Activated naive CD8-positive, alpha-beta T cell treated with anti-CD3 and anti-CD28 coated beads for 36 hours (primary cell): ENCODE measurements at regions not wholly inside any gene's neighbourhood (a gene's known extent, or its start where the extent isn't known, plus 50 kb on each side); places are given as distances from the start of the nearest gene placed in this dataset.

Experiments used
- DNase-seq: peaks from one replicate; pipeline ENCODE4 v3.0.0; 2021
- H3K27ac Mint-ChIP-seq: one replicate; pipeline ENCODE4 v1.8.0; 2022; ENCODE audit warnings: mild to moderate bottlenecking, moderate library complexity, mixed read lengths
- H3K27me3 Mint-ChIP-seq: one replicate; pipeline ENCODE4 v1.8.0; 2022; ENCODE audit warnings: mild to moderate bottlenecking, mixed read lengths
- H3K36me3 Mint-ChIP-seq: one replicate; pipeline ENCODE4 v1.8.0; 2021; ENCODE audit warnings: mild to moderate bottlenecking, mixed read lengths
- H3K4me1 Mint-ChIP-seq: one replicate; pipeline ENCODE4 v1.8.0; 2021; ENCODE audit warnings: mixed read lengths
- H3K4me3 Mint-ChIP-seq: one replicate; pipeline ENCODE4 v1.8.0; 2022; ENCODE audit warnings: mild to moderate bottlenecking, moderate library complexity, mixed read lengths
- H3K9me3 Mint-ChIP-seq: one replicate; pipeline ENCODE4 v1.8.0; 2022; ENCODE audit warnings: mixed read lengths

GRCh38 chr1:234989479-234990327 is 138.9 kb downstream of the TOMM20 start:
- peaks cover 66% of the 10 kb centered on the region for H3K4me1 Mint-ChIP-seq
- H3K36me3 Mint-ChIP-seq = peaks cover 24% of the 10 kb centered on the region
- no peak overlapping the region for H3K4me3 Mint-ChIP-seq
- DNase-seq = no peak
- H3K27me3 Mint-ChIP-seq = no peaks in the 10 kb centered on the region
- H3K27ac Mint-ChIP-seq = peak overlapping the region; percentile 96
- peaks cover 8% of the 10 kb centered on the region for H3K9me3 Mint-ChIP-seq

GRCh38 chr1:234989019-234989418 is 139.6 kb downstream of the TOMM20 start:
- Mint-ChIP-seq H3K27me3 (no peaks in the 10 kb centered on the region), H3K4me1 (peaks cover 66% of the 10 kb centered on the region), H3K27ac (peak overlapping the region; percentile 96), H3K4me3 (peak overlapping the region; percentile 11), H3K9me3 (peaks cover 9% of the 10 kb centered on the region), H3K36me3 (peaks cover 30% of the 10 kb centered on the region)
- no peak for DNase-seq

DNA sequence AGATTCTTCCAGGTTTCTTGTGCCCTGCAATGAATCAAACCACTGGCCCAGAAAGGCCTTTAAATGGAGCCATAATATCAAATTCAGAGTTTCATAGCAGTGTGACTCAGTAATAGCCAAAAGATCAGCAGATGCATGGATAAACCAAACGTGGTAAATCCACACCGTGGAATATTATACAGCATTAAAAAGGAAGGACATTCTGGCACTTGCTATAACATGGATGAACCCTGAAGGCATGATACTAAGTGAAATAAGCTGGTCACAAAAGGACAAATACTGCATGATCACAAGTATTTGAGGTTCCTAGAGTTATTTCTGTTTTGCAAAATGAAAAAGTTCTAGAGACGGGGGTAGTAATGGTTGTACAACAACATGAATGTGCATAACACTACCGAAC is 140.1 kb downstream of the TOMM20 start:
- Mint-ChIP-seq H3K4me1 (peaks cover 70% of the 10 kb centered on the region), H3K9me3 (peaks cover 9% of the 10 kb centered on the region), H3K36me3 (peaks cover 31% of the 10 kb centered on the region), H3K4me3 (no peak overlapping the region), H3K27me3 (no peaks in the 10 kb centered on the region), H3K27ac (peak overlapping the region; percentile 96)
- no peak for DNase-seq

DNA sequence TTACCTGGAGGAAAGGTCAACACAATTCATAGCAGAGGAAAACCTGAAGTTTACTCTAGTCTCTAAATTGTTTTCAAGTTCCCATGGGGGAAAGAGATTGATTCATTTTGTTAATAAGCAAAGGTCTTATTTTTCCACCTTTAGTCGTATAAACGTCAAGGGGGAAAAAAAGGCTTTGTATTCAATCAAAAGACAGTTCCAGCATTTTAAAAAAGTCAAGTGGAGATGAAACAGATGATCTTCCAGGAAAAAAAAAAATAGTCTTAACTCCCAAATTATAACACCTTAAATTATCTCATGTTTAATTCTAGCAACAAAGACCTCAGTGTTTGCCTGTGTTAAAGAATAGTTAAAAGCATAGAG is 140.5 kb downstream of the TOMM20 start:
- peaks cover 70% of the 10 kb centered on the region for H3K4me1 Mint-ChIP-seq

DNA sequence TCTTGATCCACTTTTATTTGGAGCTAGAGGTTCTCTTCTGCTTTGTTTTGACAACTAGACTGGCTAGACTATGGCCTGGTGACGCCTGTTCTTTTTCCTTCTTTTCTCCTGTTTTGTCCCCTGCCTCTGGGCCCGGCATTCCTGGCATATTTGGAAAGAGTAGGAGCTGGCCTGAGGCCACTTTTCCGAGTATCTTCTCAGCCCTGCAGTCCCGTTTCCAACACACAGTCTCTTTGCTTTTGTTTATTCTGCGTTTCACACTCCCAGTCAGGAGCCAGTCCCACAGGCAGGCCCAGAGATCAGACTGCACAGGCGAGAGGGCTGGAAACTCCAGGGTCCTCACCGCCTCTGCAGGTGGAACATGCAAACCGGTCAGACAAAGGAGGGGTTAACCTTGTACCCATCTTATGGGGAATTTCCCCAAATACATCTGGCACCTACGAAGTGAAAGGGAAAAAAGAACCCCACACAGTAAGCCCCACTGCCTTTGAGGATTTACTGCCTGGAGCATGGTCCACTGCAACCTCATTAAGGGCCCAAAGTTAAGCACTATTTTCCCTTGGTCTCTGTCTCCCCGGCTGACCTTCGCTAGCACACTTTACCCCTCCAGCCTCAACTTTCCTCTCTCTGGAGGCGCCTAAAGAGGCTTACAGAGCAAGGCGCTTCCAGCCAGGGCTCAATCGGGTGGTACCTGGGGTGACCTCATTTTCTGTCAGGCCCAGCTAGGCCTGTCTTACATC is 141.1 kb downstream of the TOMM20 start:
- Mint-ChIP-seq H3K27me3 (no peaks in the 10 kb centered on the region), H3K36me3 (peaks cover 31% of the 10 kb centered on the region), H3K4me1 (peaks cover 68% of the 10 kb centered on the region), H3K27ac (peak overlapping the region; percentile 96), H3K9me3 (peaks cover 9% of the 10 kb centered on the region), H3K4me3 (peak overlapping the region; percentile 67)
- DNase-seq = peak; percentile 70

More for the DNA sequence above, 140.5 kb downstream of the TOMM20 start:
- H3K27me3 Mint-ChIP-seq = no peaks in the 10 kb centered on the region
- peak overlapping the region; percentile 96 for H3K27ac Mint-ChIP-seq
- H3K4me3 Mint-ChIP-seq = no peak overlapping the region
- no peak for DNase-seq
- peaks cover 31% of the 10 kb centered on the region for H3K36me3 Mint-ChIP-seq
- peaks cover 9% of the 10 kb centered on the region for H3K9me3 Mint-ChIP-seq

GRCh38 chr1:234986750-234987414 is 141.8 kb downstream of the TOMM20 start:
- H3K27me3 Mint-ChIP-seq = no peaks in the 10 kb centered on the region
- H3K27ac Mint-ChIP-seq = peak overlapping the region; percentile 96
- no peak for DNase-seq
- H3K9me3 Mint-ChIP-seq = peaks cover 9% of the 10 kb centered on the region
- peaks cover 31% of the 10 kb centered on the region for H3K36me3 Mint-ChIP-seq
- no peak overlapping the region for H3K4me3 Mint-ChIP-seq
- peaks cover 67% of the 10 kb centered on the region for H3K4me1 Mint-ChIP-seq

DNA sequence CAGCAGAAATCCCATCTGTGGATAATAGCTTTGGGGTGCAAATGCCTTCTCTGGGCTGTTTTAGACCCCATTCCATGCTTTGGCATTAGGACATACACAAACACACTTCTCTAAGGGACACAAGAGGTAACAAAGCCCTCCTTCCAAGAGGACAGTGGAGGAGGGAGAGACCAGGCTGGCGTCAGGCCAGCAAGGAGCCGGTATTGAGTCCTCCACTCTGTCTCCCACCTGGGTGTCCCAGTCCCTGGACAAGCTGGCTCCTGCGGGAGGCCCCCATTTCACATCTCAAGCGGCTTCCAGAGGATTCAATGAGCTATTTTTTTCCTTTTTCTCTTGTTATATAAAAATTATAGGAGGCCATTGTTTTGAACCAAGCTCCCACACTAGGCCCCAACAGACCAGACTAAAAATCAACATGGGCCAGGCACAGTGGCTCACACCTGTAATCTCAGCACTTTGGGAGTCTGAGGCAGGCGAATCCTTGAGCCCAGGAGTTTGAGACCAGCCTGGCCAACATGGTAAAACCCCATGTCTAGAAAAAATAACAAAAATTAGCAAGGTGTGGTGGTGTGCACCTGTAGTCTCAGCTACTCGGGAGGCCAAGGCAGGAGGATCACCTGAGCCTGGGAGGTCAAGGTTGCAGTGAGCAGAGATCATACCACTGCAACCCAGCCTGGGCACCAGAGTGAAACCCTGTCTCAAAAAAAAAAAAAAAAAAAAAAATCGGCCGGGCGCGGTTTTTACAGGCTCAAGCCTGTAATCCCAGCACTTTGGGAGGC is 142.9 kb downstream of the TOMM20 start:
- H3K4me3 Mint-ChIP-seq = no peak overlapping the region
- H3K36me3 Mint-ChIP-seq = peaks cover 31% of the 10 kb centered on the region
- H3K9me3 Mint-ChIP-seq = peaks cover 7% of the 10 kb centered on the region
- no peak for DNase-seq
- H3K27ac Mint-ChIP-seq = peak overlapping the region; percentile 96
- peaks cover 69% of the 10 kb centered on the region for H3K4me1 Mint-ChIP-seq
- H3K27me3 Mint-ChIP-seq = no peaks in the 10 kb centered on the region

DNA sequence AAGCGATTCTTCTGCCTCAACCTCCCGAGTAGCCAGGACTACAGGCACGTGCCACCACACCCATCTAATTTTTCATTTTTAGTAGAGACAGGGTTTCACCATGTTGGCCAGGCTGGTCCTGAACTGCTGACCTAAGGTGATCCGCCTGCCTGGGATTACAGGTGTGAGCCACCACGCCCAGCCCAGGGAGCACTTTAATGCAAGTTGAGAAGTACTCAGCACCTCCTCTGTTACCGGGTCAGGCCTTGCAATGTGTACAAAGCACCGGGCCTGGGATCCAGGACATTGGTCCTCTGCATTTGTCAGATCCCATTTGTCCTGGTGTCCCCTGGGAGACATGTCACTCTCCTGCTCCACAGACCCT is 143.6 kb downstream of the TOMM20 start:
- Mint-ChIP-seq H3K4me3 (no peak overlapping the region), H3K27me3 (no peaks in the 10 kb centered on the region), H3K4me1 (peaks cover 69% of the 10 kb centered on the region), H3K9me3 (peaks cover 7% of the 10 kb centered on the region), H3K36me3 (peaks cover 35% of the 10 kb centered on the region), H3K27ac (peak overlapping the region; percentile 25)
- no peak for DNase-seq

DNA sequence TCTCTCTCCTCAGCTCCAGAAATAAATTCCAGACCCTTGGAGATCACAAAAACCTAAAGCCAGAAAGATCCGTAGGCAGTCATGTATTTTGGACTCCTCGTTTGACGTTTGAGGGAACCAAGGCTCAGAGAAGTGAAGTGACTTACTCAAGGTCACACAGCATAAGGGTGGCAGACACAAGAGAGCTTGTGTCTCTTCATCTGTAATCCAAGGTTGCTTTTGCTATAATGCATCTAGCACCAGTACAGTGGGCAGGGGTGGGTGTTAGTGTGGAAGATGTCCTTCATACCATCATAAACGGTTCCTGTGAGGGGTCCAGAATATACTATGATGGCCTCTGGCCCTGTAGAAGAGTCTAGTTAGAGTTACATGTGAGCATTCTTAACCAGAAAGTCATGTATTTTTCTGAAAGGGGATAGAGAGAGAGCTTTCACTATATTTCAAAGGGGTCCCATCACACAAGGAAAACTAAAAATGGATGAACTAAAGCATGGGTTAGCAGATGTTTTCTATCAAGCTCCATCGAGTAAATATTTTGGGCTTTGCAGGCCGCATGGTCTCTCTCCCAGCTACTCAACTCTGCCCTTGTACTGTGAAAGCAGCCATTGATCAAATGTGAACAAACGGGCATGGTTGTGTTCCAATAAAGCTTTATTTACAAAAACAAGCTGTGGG is 144.9 kb downstream of the TOMM20 start:
- DNase-seq = no peak
- Mint-ChIP-seq H3K9me3 (peaks cover 6% of the 10 kb centered on the region), H3K27ac (peak overlapping the region; percentile 78), H3K4me1 (peaks cover 71% of the 10 kb centered on the region), H3K4me3 (no peak overlapping the region), H3K27me3 (no peaks in the 10 kb centered on the region), H3K36me3 (peaks cover 40% of the 10 kb centered on the region)

DNA sequence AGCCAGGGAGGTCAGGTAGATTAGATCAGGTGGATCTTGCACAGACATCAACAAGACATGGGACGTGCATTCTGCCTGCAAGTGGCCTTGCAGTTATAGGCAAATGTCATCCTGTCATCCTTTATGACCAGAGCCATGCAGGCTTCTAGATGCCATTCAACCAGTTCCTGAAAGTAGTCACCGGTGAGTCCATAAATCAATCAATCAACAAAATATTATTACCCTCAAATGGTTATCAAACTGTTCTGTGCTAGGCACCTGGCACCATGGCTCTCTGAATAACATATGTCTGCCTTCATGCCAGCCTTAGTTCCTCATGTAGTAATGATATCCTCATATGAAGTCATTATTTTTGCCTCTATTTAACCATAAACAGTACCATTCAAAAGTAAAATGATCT is 146.9 kb downstream of the TOMM20 start:
- Mint-ChIP-seq H3K9me3 (peaks cover 3% of the 10 kb centered on the region), H3K27me3 (no peaks in the 10 kb centered on the region), H3K36me3 (peaks cover 31% of the 10 kb centered on the region), H3K4me3 (no peak overlapping the region), H3K4me1 (peaks cover 67% of the 10 kb centered on the region), H3K27ac (peak overlapping the region; percentile 93)
- DNase-seq = no peak

GRCh38 chr1:234980645-234981396 is 147.8 kb downstream of the TOMM20 start:
- no peaks in the 10 kb centered on the region for H3K27me3 Mint-ChIP-seq

GRCh38 chr1:234980291-234980644 is 148.4 kb downstream of the TOMM20 start:
- H3K4me1 Mint-ChIP-seq = peaks cover 69% of the 10 kb centered on the region
- H3K9me3 Mint-ChIP-seq = peaks cover 3% of the 10 kb centered on the region
- H3K36me3 Mint-ChIP-seq = peaks cover 24% of the 10 kb centered on the region
- peak overlapping the region; percentile 93 for H3K27ac Mint-ChIP-seq
- no peak for DNase-seq
- H3K27me3 Mint-ChIP-seq = no peaks in the 10 kb centered on the region
- H3K4me3 Mint-ChIP-seq = peak overlapping the region; percentile 68

More at GRCh38 chr1:234980645-234981396, 147.8 kb downstream of the TOMM20 start:
- peak overlapping the region; percentile 93 for H3K27ac Mint-ChIP-seq
- peak; percentile 86 for DNase-seq
- peaks cover 65% of the 10 kb centered on the region for H3K4me1 Mint-ChIP-seq
- H3K36me3 Mint-ChIP-seq = peaks cover 26% of the 10 kb centered on the region
- H3K9me3 Mint-ChIP-seq = peaks cover 3% of the 10 kb centered on the region
- H3K4me3 Mint-ChIP-seq = peak overlapping the region; percentile 68

DNA sequence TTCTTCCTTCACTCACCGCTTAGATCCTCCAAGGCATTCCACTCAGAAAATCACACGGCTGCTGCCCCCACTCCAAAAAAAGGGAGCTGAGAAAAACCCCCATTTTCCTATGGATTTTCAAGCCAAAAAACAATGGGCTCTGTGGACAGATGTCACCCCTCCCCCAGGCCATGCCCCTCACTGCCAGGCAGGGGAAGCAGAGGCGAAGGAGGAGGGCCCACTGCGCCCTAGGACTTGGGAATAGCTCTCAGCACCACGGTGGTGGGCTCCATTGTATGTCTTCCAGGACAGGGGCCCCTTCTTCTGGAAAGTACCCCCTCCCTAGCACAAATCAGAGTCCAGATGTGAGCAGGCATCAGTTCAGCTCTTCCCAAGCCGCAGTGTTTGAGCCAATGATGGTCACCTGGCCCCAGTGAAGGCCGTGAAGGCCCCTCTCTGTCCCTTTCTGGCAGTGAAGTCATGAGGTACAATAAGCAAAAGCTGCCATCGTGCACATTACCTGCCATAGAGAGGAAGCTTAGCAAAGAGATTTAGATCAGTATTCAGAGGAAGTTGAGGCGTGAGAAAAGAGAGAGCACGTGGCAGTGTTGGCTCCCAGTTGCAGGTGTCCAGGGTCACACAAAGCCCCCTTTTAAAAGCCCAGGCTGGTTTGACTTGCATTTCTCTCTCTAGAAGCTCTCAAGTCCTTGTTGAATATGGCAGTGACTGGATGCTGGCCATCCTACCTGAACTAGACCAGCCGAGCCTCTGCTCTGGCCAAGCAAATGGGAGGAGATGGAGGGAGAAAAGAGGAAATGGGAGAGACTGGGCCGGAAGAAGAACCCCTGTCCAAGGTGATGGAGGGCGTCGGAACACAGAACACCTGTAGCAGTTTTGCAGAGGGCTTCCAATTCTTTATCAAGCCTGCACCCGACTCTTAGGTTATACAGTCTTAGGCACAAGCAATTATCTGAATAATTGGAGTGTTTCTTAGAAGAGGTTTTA is 149.0 kb downstream of the TOMM20 start:
- H3K4me3 Mint-ChIP-seq = peak overlapping the region; percentile 68
- DNase-seq = no peak
- no peaks in the 10 kb centered on the region for H3K27me3 Mint-ChIP-seq
- H3K9me3 Mint-ChIP-seq = peaks cover 3% of the 10 kb centered on the region
- peaks cover 73% of the 10 kb centered on the region for H3K4me1 Mint-ChIP-seq
- H3K27ac Mint-ChIP-seq = peak overlapping the region; percentile 93
- peaks cover 24% of the 10 kb centered on the region for H3K36me3 Mint-ChIP-seq
